ENCODE measurements at regions not wholly inside any gene's neighbourhood (a gene's known extent, or its start where the extent isn't known, plus 50 kb on each side); places are given as distances from the start of the nearest gene placed in this dataset.

GRCh38 chr1:233459470-233459945 is 132.0 kb downstream of the MAP3K21 start:
- Histone ChIP-seq H3K27ac (no peak overlapping the region), H3K4me3 (no peak overlapping the region), H3K4me1 (no peaks in the 10 kb centered on the region), H3K36me3 (no peaks in the 10 kb centered on the region), H3K9me3 (no peaks in the 10 kb centered on the region), H3K27me3 (peaks cover 0 to 4% (median 0%) of the 10 kb centered on the region in 9 donors)
- ATAC-seq = no peak
- no peak for DNase-seq
- intact Hi-C loops (cut with DNase I) = no loop called here
- WGBS, 4 donors = 75 to 88% (median 83%) methylated on average over 1 of the region's 1 CpG
- TF ChIP-seq CTCF (IDR thresholded peaks at IDR 0.05) = no peak
- TF ChIP-seq POLR2A (IDR thresholded peaks at IDR 0.05) = no peak

- Histone ChIP-seq H3K27ac (no peak overlapping the region), H3K4me3 (no peak overlapping the region), H3K36me3 (no peaks in the 10 kb centered on the region), H3K4me1 (no peaks in the 10 kb centered on the region), H3K27me3 (peaks cover 0 to 3% (median 0%) of the 10 kb centered on the region in 9 donors), H3K9me3 (peaks cover 0 to under 1% (median 0%) of the 10 kb centered on the region in 12 donors)
- no peak for DNase-seq
- TF ChIP-seq CTCF (IDR thresholded peaks at IDR 0.05) (no peak), POLR2A (IDR thresholded peaks at IDR 0.05) (no peak)
- WGBS, 4 donors = 26 to 39% (median 32%) methylated on average over 5 of the region's 5 CpGs
- no peak for ATAC-seq
- intact Hi-C loops (cut with DNase I) = no loop called here
Measured at GRCh38 chr1:233459968-233460367, 132.4 kb downstream of the MAP3K21 start.

- Histone ChIP-seq H3K4me1 (no peaks in the 10 kb centered on the region), H3K36me3 (no peaks in the 10 kb centered on the region), H3K27ac (no peak overlapping the region), H3K4me3 (no peak overlapping the region), H3K9me3 (peaks cover 0 to 7% (median 0%) of the 10 kb centered on the region in 12 donors), H3K27me3 (no peaks in the 10 kb centered on the region)
- 61 to 68% (median 61%) methylated on average over 4 of the region's 4 CpGs for WGBS, 4 donors
- no peak for TF ChIP-seq POLR2A (IDR thresholded peaks at IDR 0.05)
- no peak for TF ChIP-seq CTCF (IDR thresholded peaks at IDR 0.05)
- intact Hi-C loops (cut with DNase I) = no loop called here
- DNase-seq (no peak), ATAC-seq (no peak)
Measured at GRCh38 chr1:233460692-233461091, 133.2 kb downstream of the MAP3K21 start.

GRCh38 chr1:233461847-233462246 is 134.3 kb downstream of the MAP3K21 start:
- Histone ChIP-seq H3K4me3 (no peak overlapping the region), H3K9me3 (peaks cover 0 to 9% (median 0%) of the 10 kb centered on the region in 12 donors), H3K36me3 (no peaks in the 10 kb centered on the region), H3K27me3 (no peaks in the 10 kb centered on the region), H3K4me1 (no peaks in the 10 kb centered on the region), H3K27ac (no peak overlapping the region)
- TF ChIP-seq CTCF (IDR thresholded peaks at IDR 0.05) = no peak
- no peak for TF ChIP-seq POLR2A (IDR thresholded peaks at IDR 0.05)
- no peak for DNase-seq
- 57 to 86% (median 67%) methylated on average over 1 of the region's 1 CpG for WGBS, 4 donors
- intact Hi-C loops (cut with DNase I) = no loop called here
- no peak for ATAC-seq

All from heart left ventricle (tissue), 16 donors.